ENCODE measurements at regions not wholly inside any gene's neighbourhood (a gene's known extent, or its start where the extent isn't known, plus 50 kb on each side); places are given as distances from the start of the nearest gene placed in this dataset.

DNA sequence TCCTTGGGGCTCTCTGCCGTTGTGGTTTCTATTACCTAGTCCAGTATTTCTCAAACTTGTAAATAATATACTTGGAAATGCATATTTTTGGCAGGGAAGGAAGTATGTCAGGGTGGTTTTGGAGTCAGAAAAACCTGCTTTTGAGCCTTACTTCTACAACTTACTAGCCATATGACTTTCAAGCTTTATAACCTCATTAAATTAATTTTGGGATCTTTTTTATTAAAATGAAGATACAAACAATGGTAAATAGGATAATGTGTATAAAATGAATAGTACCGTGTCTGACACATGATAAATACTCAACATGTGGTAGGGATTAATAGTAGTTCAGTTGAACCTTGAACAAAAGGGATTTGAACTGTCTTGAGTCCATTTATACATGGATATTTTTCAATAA is 406.3 kb downstream of the ATP23 start:
- Histone ChIP-seq H3K9ac (ENCODE audit: low read depth in 1 of 2, low read length in 2 of 2) (no peak overlapping the region), H3K4me1 (ENCODE audit: control insufficient read depth in 4 of 4, insufficient read depth in 4 of 4, low read length in 3 of 4) (no peaks in the 10 kb centered on the region), H3K4me3 (ENCODE audit: low read depth in 1 of 3, low read length in 3 of 3) (no peak overlapping the region), H3K9me3 (ENCODE audit: control insufficient read depth in 4 of 4, low read length in 3 of 4) (no peaks in the 10 kb centered on the region), H3K36me3 (ENCODE audit: control insufficient read depth in 4 of 4, insufficient read depth in 3 of 4, low read depth in 1 of 4, low read length in 3 of 4) (no peaks in the 10 kb centered on the region), H3K27me3 (ENCODE audit: control insufficient read depth in 4 of 4, insufficient read depth in 4 of 4, low read length in 3 of 4) (peaks cover 0 to 15% (median under 1%) of the 10 kb centered on the region in 4 donors), H3K27ac (ENCODE audit: low read depth in 1 of 2, low read length in 2 of 2) (no peak overlapping the region)
- no peak for DNase-seq (ENCODE audit: low spot score)
- TF ChIP-seq JUND (IDR thresholded peaks at IDR 0.05) (no peak), YY1 (IDR thresholded peaks at IDR 0.05) (no peak), FOXA2 (IDR thresholded peaks at IDR 0.05) (no peak), RAD21 (IDR thresholded peaks at IDR 0.05) (no peak), MAX (IDR thresholded peaks at IDR 0.05) (no peak), EGR1 (IDR thresholded peaks at IDR 0.05; ENCODE audit: low read depth in 2 of 2) (no peak), CTCF (IDR thresholded peaks at IDR 0.05; ENCODE audit: low read depth, low read length, missing input control) (no peak), NR2F2 (IDR thresholded peaks at IDR 0.05) (no peak), SP1 (IDR thresholded peaks at IDR 0.05) (no peak), HNF4A (conservative IDR thresholded peaks at IDR 0.05) (no peak), TAF1 (conservative IDR thresholded peaks at IDR 0.05) (no peak)
- TF ChIP-seq, protein P1, sequence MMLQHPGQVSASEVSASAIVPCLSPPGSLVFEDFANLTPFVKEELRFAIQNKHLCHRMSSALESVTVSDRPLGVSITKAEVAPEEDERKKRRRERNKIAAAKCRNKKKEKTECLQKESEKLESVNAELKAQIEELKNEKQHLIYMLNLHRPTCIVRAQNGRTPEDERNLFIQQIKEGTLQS (IDR thresholded peaks at IDR 0.05), result no peak
- 69% methylated on average over 2 of the region's 2 CpGs for WGBS

GRCh38 chr12:58349161-58349560 is 407.8 kb downstream of the ATP23 start:
- H3K9ac ChIP-seq (ENCODE audit: low read depth in 1 of 2, low read length in 2 of 2), result no peak overlapping the region
- peaks cover 0 to 10% (median 0%) of the 10 kb centered on the region in 4 donors for H3K27me3 ChIP-seq (ENCODE audit: control insufficient read depth in 4 of 4, insufficient read depth in 4 of 4, low read length in 3 of 4)
- no peak for DNase-seq (ENCODE audit: low spot score)
- no peak overlapping the region for H3K4me3 ChIP-seq (ENCODE audit: low read depth in 1 of 3, low read length in 3 of 3)
- TF ChIP-seq JUND (IDR thresholded peaks at IDR 0.05) (no peak), REST (IDR thresholded peaks at IDR 0.05) (no peak), RXRA (IDR thresholded peaks at IDR 0.05) (no peak), CTCF (IDR thresholded peaks at IDR 0.05; ENCODE audit: low read depth, low read length, missing input control) (no peak), GABPA (IDR thresholded peaks at IDR 0.05 in 1 of 2, conservative IDR thresholded peaks at IDR 0.05 in 1 of 2) (no peak), YY1 (IDR thresholded peaks at IDR 0.05) (no peak)
- TF ChIP-seq, protein P1 (IDR thresholded peaks at IDR 0.05), result no peak
- H3K4me1 ChIP-seq (ENCODE audit: control insufficient read depth in 4 of 4, insufficient read depth in 4 of 4, low read length in 3 of 4), result no peaks in the 10 kb centered on the region
- H3K36me3 ChIP-seq (ENCODE audit: control insufficient read depth in 4 of 4, insufficient read depth in 3 of 4, low read depth in 1 of 4, low read length in 3 of 4), result no peaks in the 10 kb centered on the region
- WGBS, result 11% methylated on average over 2 of the region's 2 CpGs
- no peak overlapping the region for H3K27ac ChIP-seq (ENCODE audit: low read depth in 1 of 2, low read length in 2 of 2)
- no peaks in the 10 kb centered on the region for H3K9me3 ChIP-seq (ENCODE audit: control insufficient read depth in 4 of 4, low read length in 3 of 4)

Measured in liver (tissue), 8 donors.